Natural killer cell (primary cell): ENCODE measurements at regions not wholly inside any gene's neighbourhood (a gene's known extent, or its start where the extent isn't known, plus 50 kb on each side); places are given as distances from the start of the nearest gene placed in this dataset.
"Not testable (repeated sequence)": the region's sequence is repeated elsewhere in the genome, so short reads cannot be mapped to it uniquely, and the experiment has no call there.

Experiments used
- ATAC-seq, 3 donors: fragments of 150-1000 bp in 2 of 3; fragments of 200-7000 bp in 1 of 3; cut with Tn5 transposase; 1 replicate in 1 of 3; 2 replicates in 2 of 3; pipeline ENCODE4 v1.10.0; 2021; ENCODE audit warnings: mild to moderate bottlenecking in 2 of 3, moderate library complexity in 2 of 3
- DNase-seq, 2 donors: peaks; one replicate each; pipeline versions ENCODE4 v3.0.0 to v3.0.0-alpha.2; 2013 to 2021; ENCODE audit warnings: mixed read lengths in 1 of 2
- H3K27ac ChIP-seq: one replicate; pipeline ENCODE4 v1.5.1; 2013; ENCODE audit warnings: mild to moderate bottlenecking, low read length
- H3K27me3 ChIP-seq: one replicate; pipeline ENCODE4 v1.6.1; 2013; ENCODE audit warnings: low read length; ENCODE audit not compliant: control insufficient read depth, insufficient read depth
- H3K36me3 ChIP-seq: one replicate; pipeline ENCODE4 v1.6.1; 2013; ENCODE audit warnings: low read length; ENCODE audit not compliant: control insufficient read depth, insufficient read depth
- H3K4me1 ChIP-seq: one replicate; pipeline ENCODE4 v1.6.1; 2013; ENCODE audit warnings: low read length; ENCODE audit not compliant: control insufficient read depth, insufficient read depth
- H3K4me3 ChIP-seq: one replicate; pipeline ENCODE4 v1.5.1; 2013; ENCODE audit warnings: low read length
- H3K9me3 ChIP-seq: one replicate; pipeline ENCODE4 v1.6.1; 2013; ENCODE audit warnings: low read length; ENCODE audit not compliant: control insufficient read depth, insufficient read depth
- H3K27ac Mint-ChIP-seq, 2 donors: one replicate each; pipeline ENCODE4 v1.8.0; 2022; ENCODE audit warnings: mild to moderate bottlenecking in 2 of 2, mixed read lengths in 2 of 2, moderate library complexity in 1 of 2
- H3K27me3 Mint-ChIP-seq, 2 donors: one replicate each; pipeline ENCODE4 v1.8.0; 2022; ENCODE audit warnings: low read depth in 2 of 2, mixed read lengths in 2 of 2
- H3K36me3 Mint-ChIP-seq: one replicate; pipeline ENCODE4 v1.8.0; 2022; ENCODE audit warnings: mixed read lengths
- H3K4me1 Mint-ChIP-seq, 2 donors: one replicate each; pipeline ENCODE4 v1.8.0; 2022; ENCODE audit warnings: mixed read lengths in 2 of 2
- H3K4me3 Mint-ChIP-seq: one replicate; pipeline ENCODE4 v1.8.0; 2022; ENCODE audit warnings: mild to moderate bottlenecking, moderate library complexity, mixed read lengths
- H3K9me3 Mint-ChIP-seq, 2 donors: one replicate each; pipeline ENCODE4 v1.8.0; 2022; ENCODE audit warnings: mixed read lengths in 2 of 2
- CTCF ChIP-seq: fragments of 200-600 bp; IDR thresholded peaks from one replicate; pipeline ENCODE4 v1.8.0; 2022; ENCODE audit warnings: antibody characterized with exemption
- WGBS: methylation state at CpG from one replicate; pipeline ENCODE4 v1.1.7; 2013; ENCODE audit warnings: missing lambda C conversion rate; ENCODE audit not compliant: insufficient coverage; 5-methylcytosine and 5-hydroxymethylcytosine counted together
- intact Hi-C: fragments of 100-400 bp; cut with micrococcal nuclease; formaldehyde crosslinking; loops from one replicate; pipeline ENCODE4 v1.14.2; 2022

GRCh38 chr20:12555369-12555768, 453.4 kb upstream of the SPTLC3 start:
- no peaks in the 10 kb centered on the region for H3K27me3 ChIP-seq
- no peak overlapping the region for H3K27ac ChIP-seq
- Mint-ChIP-seq H3K36me3 (no peaks in the 10 kb centered on the region), H3K27me3 (no peaks in the 10 kb centered on the region), H3K4me1 (no peaks in the 10 kb centered on the region), H3K4me3 (no peak overlapping the region), H3K9me3 (peaks cover 0 to 5% of the 10 kb centered on the region in 2 donors), H3K27ac (no peak overlapping the region)
- DNase-seq: no peak
- ATAC-seq: no peak
- no peaks in the 10 kb centered on the region for H3K9me3 ChIP-seq
- WGBS: no CpG with 5 or more reads among the region's 1 CpG
- intact Hi-C loops: no loop called here
- TF ChIP-seq CTCF: no peak
- H3K4me1 ChIP-seq: no peaks in the 10 kb centered on the region
- no peaks in the 10 kb centered on the region for H3K36me3 ChIP-seq
- H3K4me3 ChIP-seq: no peak overlapping the region

GRCh38 chr20:12555849-12556248, 452.9 kb upstream of the SPTLC3 start:
- H3K9me3 Mint-ChIP-seq, DNase-seq: not testable (repeated sequence)
- 87% methylated on average over 9 of the region's 12 CpGs for WGBS

GRCh38 chr20:12557224-12557623, 451.5 kb upstream of the SPTLC3 start:
- H3K4me1 Mint-ChIP-seq: no peaks in the 10 kb centered on the region
- no peak overlapping the region for H3K27ac ChIP-seq
- TF ChIP-seq CTCF: no peak
- peaks cover 0 to 7% of the 10 kb centered on the region in 2 donors for H3K9me3 Mint-ChIP-seq
- intact Hi-C loops: no loop called here
- no peaks in the 10 kb centered on the region for H3K27me3 ChIP-seq
- no peaks in the 10 kb centered on the region for H3K27me3 Mint-ChIP-seq
- H3K36me3 ChIP-seq: no peaks in the 10 kb centered on the region
- H3K4me3 ChIP-seq: no peak overlapping the region
- no peaks in the 10 kb centered on the region for H3K4me1 ChIP-seq
- DNase-seq (no peak), ATAC-seq (no peak)
- H3K36me3 Mint-ChIP-seq: no peaks in the 10 kb centered on the region
- no peak overlapping the region for H3K4me3 Mint-ChIP-seq
- H3K27ac Mint-ChIP-seq: no peak overlapping the region
- H3K9me3 ChIP-seq: no peaks in the 10 kb centered on the region

More at GRCh38 chr20:12555849-12556248, 452.9 kb upstream of the SPTLC3 start:
- H3K4me1 Mint-ChIP-seq, H3K4me3 ChIP-seq, H3K27me3 ChIP-seq, intact Hi-C loops, H3K36me3 ChIP-seq, H3K9me3 ChIP-seq, H3K4me3 Mint-ChIP-seq, H3K36me3 Mint-ChIP-seq, H3K27ac ChIP-seq, H3K27me3 Mint-ChIP-seq, H3K27ac Mint-ChIP-seq, H3K4me1 ChIP-seq, ATAC-seq: not testable (repeated sequence)

GRCh38 chr20:12564979-12565378, 443.8 kb upstream of the SPTLC3 start:
- TF ChIP-seq CTCF: no peak
- H3K27me3 ChIP-seq: no peaks in the 10 kb centered on the region
- H3K9me3 ChIP-seq: no peaks in the 10 kb centered on the region
- DNase-seq (no peak), ATAC-seq (no peak)
- no peaks in the 10 kb centered on the region for H3K36me3 Mint-ChIP-seq
- H3K4me1 Mint-ChIP-seq: no peaks in the 10 kb centered on the region
- peaks cover 6 to 7% of the 10 kb centered on the region in 2 donors for H3K9me3 Mint-ChIP-seq
- H3K4me3 Mint-ChIP-seq: no peak overlapping the region
- no peak overlapping the region for H3K27ac ChIP-seq
- no peaks in the 10 kb centered on the region for H3K4me1 ChIP-seq
- H3K27ac Mint-ChIP-seq: no peak overlapping the region
- H3K4me3 ChIP-seq: no peak overlapping the region
- WGBS: 89% methylated on average over 4 of the region's 4 CpGs
- H3K36me3 ChIP-seq: no peaks in the 10 kb centered on the region
- H3K27me3 Mint-ChIP-seq: no peaks in the 10 kb centered on the region
- intact Hi-C loops: no loop called here
